ENCODE measurements at regions not wholly inside any gene's neighbourhood (a gene's known extent, or its start where the extent isn't known, plus 50 kb on each side); places are given as distances from the start of the nearest gene placed in this dataset.

- peak; percentile 17 for DNase-seq
Measured at GRCh38 chr6:92810913-92811312, 608.4 kb downstream of the EPHA7 start.

DNA sequence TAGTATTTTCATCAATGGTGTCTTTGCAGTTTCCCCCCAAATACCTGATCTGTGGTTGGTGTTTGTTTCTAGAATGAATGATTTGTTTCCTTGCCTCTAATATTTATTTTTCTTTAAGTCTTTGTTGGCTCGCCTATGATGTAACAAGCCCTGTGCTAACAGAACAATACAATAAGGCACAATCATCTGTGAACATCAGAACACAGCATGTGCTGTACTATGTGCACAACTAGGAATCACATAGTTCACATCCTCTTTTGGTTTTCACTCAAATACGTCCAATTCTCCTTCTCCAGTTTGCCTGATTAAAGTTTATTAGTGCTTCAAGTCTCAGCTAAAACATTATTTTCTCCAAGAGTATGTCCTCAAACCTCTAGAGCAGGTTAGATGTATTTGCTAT lies 613.1 kb downstream of the EPHA7 start:
- DNase-seq = no peak

DNA sequence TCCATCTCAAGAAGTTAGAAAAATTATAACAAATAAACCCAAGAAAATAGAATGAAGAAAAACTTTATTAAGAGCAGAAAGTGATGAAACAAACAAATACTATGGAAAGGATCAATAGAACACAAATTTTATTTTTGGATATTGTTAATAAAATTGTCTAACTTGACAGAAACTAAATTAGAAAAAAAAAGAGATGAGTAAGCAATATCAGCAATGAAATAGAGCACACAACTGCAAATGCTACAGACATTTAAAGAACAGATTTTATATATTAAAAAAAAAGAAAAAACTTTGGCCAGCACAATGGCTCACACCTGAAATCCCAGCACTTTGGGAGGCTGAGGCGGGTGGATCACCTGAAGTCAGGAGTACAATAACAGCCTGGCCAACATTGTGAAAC lies 628.0 kb downstream of the EPHA7 start:
- no peak for DNase-seq

DNA sequence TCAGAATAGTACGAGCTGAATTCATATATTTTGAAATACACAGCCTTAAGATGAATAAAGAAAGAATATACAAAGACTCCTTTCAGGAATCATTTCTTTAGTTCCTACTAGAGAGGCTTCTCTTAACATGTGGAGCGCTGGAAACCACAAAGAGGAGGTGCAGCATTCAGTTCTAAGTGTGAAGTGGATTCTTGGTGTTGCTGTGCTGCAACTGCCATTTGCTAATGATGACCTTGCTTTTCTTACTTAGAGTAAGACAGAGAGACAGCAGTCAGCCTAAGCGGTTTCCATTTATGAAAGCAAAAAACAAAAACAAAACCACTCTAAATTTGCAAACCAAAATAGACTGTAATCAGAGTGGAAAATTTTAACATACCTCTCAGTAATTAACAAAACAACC lies 629.0 kb downstream of the EPHA7 start:
- DNase-seq = no peak

DNA sequence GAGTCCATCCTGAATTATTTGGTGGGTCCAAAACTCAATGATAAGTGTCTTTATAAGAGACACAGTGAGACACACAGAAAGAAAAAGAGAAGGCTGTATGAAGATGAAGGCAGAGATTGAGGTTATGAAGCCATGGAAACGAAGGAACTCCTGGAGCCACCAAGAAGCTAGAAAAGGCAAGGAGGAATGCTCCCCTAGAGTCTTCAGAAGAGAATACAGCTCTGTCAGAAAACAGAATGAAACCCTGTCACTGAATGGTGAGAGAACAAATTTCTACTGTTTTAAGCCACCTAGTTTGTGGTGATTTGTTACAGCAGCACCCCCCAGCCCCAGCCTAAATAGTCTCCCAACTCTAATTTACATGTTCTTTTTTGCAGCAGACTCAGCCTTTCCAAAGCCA lies 635.1 kb downstream of the EPHA7 start:
- DNase-seq = no peak

GRCh38 chr6:92779746-92780145 lies 639.6 kb downstream of the EPHA7 start:
- peak; percentile 36 for DNase-seq

DNA sequence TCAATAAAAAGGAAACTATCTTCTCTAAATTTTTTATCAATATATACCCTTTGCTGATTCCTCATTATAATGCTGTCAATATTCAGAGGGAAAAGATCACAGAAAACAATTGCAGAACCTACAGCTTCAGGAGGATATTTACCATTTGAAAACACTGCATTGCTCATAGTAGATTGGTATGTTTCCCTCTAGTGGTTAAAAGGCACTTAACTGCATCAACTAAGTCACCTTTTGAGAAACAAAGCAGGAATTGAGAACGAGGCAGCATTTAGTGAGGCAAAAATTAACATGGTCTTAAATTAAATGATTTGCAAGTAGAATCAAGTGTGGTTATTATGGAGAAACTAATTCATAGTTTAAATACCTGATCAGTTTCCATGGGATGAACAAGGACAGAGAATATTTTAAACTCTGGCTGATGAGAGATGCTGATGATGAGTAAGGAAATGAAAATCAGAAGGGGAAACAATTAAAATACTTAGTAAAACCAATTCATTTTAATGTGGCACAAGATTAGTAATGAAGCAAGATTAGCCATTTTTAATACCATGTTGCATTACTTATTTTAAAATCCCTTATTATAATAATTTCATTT lies 642.1 kb downstream of the EPHA7 start:
- peak; percentile 11 for DNase-seq

DNA sequence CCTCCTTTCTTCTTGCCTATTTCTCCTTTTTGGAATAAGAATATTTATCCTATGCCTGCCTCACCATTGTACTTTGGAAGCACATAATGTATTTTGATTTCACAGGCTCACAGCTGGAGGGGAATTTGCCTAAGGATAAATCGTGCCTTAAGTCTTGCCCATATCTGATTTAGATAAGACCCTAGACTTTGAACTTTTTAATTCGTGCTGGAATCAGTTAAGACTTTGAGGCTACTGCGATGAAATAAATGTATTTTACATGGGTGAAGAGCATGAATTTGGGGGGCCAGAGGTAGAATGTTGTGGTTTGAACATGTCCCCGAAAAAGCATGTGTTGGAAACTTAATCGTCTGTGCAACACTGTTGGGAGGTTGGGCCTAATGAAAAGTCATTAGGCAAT lies 648.8 kb downstream of the EPHA7 start:
- no peak for DNase-seq

- DNase-seq = no peak
Measured at GRCh38 chr6:92767101-92767500, 652.3 kb downstream of the EPHA7 start.

- no peak for DNase-seq
Measured at GRCh38 chr6:92763680-92764079, 655.7 kb downstream of the EPHA7 start.

DNA sequence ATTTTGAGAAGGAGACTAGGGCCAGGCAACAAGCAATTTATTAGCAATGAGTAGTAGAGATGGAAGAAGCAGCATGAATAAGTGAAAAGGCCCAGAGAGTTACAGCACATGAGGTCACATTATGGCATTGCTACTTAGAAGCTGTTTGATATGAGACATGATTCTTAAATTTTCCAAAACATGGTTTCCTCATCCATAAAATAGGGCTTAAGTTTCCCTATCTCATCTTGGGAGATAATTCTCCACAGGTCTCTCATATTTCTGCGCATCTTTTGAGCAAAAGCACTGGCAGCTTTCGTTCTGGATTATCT lies 656.1 kb downstream of the EPHA7 start:
- DNase-seq = no peak

GRCh38 chr6:92762443-92763273 lies 656.7 kb downstream of the EPHA7 start:
- no peak for DNase-seq

- DNase-seq = no peak
Measured at GRCh38 chr6:92759178-92759577, 660.2 kb downstream of the EPHA7 start.

DNA sequence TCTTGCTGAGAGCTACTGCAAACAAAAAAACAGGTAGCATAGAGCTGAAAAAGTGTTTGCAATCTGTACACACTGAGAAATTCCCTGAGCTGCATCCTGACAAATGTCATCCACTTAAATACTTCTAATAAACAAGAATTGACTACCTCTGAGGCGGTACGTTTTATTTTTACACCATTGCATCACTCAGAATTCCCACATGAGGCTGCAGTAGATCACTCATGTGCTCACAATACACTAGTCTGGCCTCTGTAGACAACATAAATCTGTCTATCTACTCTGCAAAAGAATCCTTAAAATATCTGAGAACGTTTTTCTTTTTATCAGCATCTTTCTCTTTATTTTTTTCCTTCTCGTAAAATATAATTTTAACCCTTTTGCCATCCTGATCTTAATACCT lies 661.4 kb downstream of the EPHA7 start:
- DNase-seq = no peak

GRCh38 chr6:92756912-92757311 lies 662.4 kb downstream of the EPHA7 start:
- no peak for DNase-seq

- no peak for DNase-seq
Measured at GRCh38 chr6:92753956-92754355, 665.4 kb downstream of the EPHA7 start.

DNA sequence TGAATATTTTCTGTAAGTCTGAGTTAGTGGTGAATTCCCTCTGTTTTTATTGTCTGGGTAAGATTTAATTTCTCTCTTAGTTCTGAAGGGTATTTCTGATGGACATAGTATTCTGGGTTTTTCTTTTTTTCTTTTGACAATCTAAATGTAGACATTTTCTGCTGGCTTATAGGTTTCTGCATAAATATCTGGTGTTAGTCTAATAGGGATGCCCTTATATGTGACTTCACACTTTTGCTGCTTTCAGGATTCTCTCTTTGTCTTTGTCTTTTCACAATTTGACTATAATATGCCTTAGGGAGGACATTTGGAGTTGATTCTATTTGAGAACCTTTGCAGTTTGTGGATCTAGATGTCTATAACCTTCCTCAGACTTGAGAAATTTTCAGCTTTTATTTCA lies 667.2 kb downstream of the EPHA7 start:
- no peak for DNase-seq

DNA sequence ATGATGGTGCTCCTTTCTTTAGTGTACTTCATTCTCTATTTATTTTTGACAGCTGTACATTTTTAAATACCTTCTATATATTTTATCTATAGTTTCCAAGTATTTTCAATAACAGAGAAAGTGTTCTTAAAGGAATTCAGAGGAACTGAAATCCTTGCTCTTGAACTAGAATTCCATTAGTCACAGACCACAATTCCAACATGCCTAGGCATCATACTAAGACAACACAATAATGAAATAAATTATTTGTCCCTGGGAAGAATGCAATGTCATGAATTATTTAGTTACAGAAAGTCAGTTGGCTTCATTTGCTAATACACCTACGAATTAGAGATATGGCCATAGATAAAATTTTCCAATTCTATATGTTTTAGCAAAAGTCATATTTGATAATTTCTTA lies 671.2 kb downstream of the EPHA7 start:
- DNase-seq = no peak

DNA sequence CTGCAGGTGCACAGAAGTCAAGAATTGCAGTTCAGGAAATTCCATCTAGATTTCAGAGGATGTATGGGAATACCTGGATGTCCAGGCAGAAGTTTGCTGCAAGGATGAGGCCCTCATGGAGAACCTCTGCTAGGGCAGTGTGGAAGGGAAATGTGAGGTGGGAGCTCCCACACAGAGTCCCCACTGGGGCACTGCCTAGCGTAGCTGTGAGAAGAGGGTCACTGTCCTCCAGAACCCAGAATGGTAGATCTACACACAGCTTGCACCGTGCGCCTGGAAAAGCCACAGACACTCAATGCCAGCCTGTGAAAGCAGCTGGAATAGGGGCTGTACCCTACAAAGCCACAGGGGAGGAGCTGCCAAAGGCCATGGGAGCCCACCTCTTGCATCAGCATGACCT lies 681.4 kb downstream of the EPHA7 start:
- DNase-seq = no peak

DNA sequence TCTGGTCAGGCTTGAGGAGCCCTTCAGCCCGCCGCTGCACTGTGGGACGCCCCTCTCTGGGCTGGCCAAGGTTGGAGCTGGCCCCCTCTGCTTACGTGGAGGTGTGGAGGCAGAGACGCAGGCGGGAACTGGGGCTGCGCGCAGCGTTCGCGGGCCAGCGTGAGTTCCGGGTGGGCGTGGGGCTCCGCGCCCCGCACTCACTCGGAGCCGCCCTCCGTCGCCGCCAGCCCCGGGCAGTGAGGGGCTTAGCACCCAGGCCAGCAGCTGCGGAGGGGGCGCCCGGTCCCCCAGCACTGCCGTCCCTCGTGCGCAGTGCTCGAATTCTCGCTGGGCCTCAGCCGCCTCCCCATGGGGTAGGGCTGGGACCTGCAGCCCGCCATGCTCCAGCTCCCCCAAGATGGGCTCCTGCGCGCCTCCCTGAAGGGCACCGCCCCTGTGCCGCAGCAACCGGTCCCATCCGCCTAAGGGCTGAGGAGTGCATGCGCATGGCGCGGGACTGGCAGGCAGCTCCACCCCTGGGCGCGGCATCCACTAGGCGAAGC lies 695.9 kb downstream of the EPHA7 start:
- DNase-seq = no peak

GRCh38 chr6:92719773-92720172 lies 699.6 kb downstream of the EPHA7 start:
- no peak for DNase-seq

GRCh38 chr6:92716638-92717037 lies 702.7 kb downstream of the EPHA7 start:
- DNase-seq = no peak

DNA sequence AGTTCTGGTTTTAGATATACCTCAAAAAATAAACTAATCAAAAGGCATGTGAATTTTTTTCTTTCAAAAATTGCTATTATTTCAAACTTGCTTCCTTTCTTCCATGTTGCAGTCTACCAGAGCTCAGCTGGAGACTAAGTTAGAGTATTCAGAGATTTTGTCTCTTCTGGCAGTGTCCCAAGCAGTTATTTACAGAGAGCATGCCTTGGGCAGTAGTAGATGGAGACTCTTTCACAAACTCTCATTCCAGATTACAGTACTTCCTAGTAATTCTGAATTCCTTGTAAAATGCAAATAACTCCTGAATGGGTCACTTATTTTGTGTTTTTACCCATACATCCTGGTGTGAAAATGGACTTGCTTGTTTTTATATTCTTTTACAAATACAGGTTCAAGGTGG lies 703.4 kb downstream of the EPHA7 start:
- peak; percentile 24 for DNase-seq

- DNase-seq = no peak
Measured at GRCh38 chr6:92714346-92714745, 705.0 kb downstream of the EPHA7 start.

Measured in fibroblast of skin of back (primary cell).